HFFc6 (cell line): ENCODE measurements at regions not wholly inside any gene's neighbourhood (a gene's known extent, or its start where the extent isn't known, plus 50 kb on each side); places are given as distances from the start of the nearest gene placed in this dataset.

Experiments
- DNase-seq: peaks from one replicate; pipeline ENCODE4 v3.0.0-alpha.2; 2018
- H3K27ac Mint-ChIP-seq: 2 replicates; pipeline ENCODE4 v1.8.0; 2020; ENCODE audit warnings: mild to moderate bottlenecking, mixed read lengths
- H3K27me3 Mint-ChIP-seq: 2 replicates; pipeline ENCODE4 v1.8.0; 2021; ENCODE audit warnings: mild to moderate bottlenecking, moderate library complexity, mixed read lengths; ENCODE audit not compliant: insufficient read depth
- H3K36me3 Mint-ChIP-seq: 2 replicates; pipeline ENCODE4 v1.8.0; 2021; ENCODE audit warnings: low read depth, mixed read lengths
- H3K4me1 Mint-ChIP-seq: 2 replicates; pipeline ENCODE4 v1.8.0; 2020; ENCODE audit warnings: low read depth, mixed read lengths
- H3K4me3 Mint-ChIP-seq: 2 replicates; pipeline ENCODE4 v1.8.0; 2020; ENCODE audit warnings: mild to moderate bottlenecking, moderate library complexity, mixed read lengths
- H3K9me3 Mint-ChIP-seq: 2 replicates; pipeline ENCODE4 v1.8.0; 2020; ENCODE audit warnings: mild to moderate bottlenecking, mixed read lengths
- TF ChIP-seq, protein P1 (sequence below): fragments of 200-600 bp; sonication (generic); IDR thresholded peaks from 2 replicates; pipeline ENCODE4 v1.5.0; 2021; ENCODE audit warnings: antibody characterized with exemption, mild to moderate bottlenecking

DNA sequence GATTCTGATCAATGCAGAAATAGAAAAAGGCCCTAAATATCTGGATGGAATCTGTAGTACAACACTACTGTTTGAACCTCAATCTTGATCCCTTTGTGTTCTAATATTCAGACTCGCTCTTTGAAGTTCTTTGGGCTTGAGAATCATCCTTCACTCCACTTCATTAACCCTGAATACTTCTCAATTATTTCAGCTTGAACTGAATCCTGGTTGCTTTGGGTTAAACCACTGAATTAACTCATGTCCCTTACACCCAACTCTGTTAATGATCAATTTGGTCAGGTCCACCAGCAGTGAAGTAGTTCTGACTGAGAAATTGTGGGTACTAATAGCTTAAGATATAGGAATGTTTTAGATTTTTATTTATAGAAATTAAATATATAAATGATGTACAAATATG lies 1707.2 kb upstream of the ACO1 start:
- H3K4me1 Mint-ChIP-seq: no peaks in the 10 kb centered on the region
- no peaks in the 10 kb centered on the region for H3K36me3 Mint-ChIP-seq
- no peak for DNase-seq
- H3K9me3 Mint-ChIP-seq: peaks cover 12% of the 10 kb centered on the region
- no peak overlapping the region for H3K4me3 Mint-ChIP-seq
- TF ChIP-seq, protein P1, sequence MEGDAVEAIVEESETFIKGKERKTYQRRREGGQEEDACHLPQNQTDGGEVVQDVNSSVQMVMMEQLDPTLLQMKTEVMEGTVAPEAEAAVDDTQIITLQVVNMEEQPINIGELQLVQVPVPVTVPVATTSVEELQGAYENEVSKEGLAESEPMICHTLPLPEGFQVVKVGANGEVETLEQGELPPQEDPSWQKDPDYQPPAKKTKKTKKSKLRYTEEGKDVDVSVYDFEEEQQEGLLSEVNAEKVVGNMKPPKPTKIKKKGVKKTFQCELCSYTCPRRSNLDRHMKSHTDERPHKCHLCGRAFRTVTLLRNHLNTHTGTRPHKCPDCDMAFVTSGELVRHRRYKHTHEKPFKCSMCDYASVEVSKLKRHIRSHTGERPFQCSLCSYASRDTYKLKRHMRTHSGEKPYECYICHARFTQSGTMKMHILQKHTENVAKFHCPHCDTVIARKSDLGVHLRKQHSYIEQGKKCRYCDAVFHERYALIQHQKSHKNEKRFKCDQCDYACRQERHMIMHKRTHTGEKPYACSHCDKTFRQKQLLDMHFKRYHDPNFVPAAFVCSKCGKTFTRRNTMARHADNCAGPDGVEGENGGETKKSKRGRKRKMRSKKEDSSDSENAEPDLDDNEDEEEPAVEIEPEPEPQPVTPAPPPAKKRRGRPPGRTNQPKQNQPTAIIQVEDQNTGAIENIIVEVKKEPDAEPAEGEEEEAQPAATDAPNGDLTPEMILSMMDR: no peak
- no peak overlapping the region for H3K27ac Mint-ChIP-seq
- no peaks in the 10 kb centered on the region for H3K27me3 Mint-ChIP-seq

DNA sequence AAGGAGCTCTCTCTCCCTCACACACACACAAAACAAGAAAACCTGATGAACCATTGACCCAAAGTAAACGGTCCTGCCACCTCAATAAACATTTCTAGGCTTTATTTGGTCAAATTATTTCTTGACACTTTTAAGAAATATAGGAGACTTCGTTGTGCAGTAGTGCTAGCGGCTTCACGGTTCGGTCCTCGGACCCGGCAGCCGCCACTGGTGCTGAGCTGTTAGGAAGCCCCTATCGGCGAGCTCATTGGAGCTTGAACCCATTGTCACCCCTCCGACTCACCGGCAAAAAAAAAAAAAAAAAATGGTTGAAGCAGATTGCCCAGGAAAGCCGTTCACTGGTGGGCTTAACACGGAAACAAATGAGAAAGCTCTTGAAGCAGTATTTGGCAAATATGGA lies 1695.6 kb upstream of the ACO1 start:
- Mint-ChIP-seq H3K4me3 (no peak overlapping the region), H3K27me3 (no peaks in the 10 kb centered on the region), H3K4me1 (no peaks in the 10 kb centered on the region), H3K27ac (no peak overlapping the region), H3K9me3 (peaks cover 44% of the 10 kb centered on the region), H3K36me3 (no peaks in the 10 kb centered on the region)
- TF ChIP-seq, protein P1: no peak
- DNase-seq: no peak

DNA sequence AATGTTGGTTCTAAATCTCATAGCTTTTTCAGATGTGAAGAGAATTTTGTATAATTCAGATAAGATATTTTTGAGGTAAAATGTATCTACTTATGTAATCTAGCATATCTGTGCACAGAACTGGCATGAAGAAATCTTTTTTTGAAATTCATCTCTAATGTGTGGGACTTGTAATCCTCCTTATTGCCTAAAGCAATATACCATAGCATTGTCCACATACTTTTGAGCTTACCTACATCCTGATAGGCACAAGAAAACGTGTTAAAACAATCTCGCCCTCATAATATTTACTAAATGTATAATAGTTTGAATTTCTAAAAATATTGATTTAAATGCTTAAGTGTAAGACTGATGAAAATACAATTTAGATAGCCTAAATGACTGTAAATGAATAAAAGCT lies 1686.5 kb upstream of the ACO1 start:
- H3K9me3 Mint-ChIP-seq: peaks cover 16% of the 10 kb centered on the region
- no peak for DNase-seq
- TF ChIP-seq, protein P1: no peak
- no peak overlapping the region for H3K27ac Mint-ChIP-seq
- H3K4me3 Mint-ChIP-seq: no peak overlapping the region
- no peaks in the 10 kb centered on the region; the same call in 1 of the 2 replicates for H3K36me3 Mint-ChIP-seq
- H3K27me3 Mint-ChIP-seq: no peaks in the 10 kb centered on the region
- no peaks in the 10 kb centered on the region for H3K4me1 Mint-ChIP-seq

DNA sequence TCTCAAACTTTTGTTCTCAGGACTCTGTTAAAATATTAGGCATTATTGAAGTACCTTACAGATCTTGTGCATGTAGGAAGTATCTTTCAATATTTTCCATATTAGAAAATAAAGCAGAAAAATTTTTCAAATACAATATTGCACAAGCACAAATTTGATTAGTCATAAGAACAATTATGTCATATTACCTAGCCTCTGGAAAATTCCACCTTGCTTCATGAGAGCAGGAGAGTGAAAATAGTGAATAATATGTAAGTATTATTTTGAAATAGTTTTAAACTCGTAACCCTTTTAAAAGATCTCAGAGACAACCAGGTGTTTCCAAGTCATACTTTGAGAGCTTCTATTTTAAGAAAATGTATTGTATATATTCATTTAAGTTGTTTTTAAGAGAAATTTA lies 1672.9 kb upstream of the ACO1 start:
- no peaks in the 10 kb centered on the region for H3K4me1 Mint-ChIP-seq
- TF ChIP-seq, protein P1: no peak

DNA sequence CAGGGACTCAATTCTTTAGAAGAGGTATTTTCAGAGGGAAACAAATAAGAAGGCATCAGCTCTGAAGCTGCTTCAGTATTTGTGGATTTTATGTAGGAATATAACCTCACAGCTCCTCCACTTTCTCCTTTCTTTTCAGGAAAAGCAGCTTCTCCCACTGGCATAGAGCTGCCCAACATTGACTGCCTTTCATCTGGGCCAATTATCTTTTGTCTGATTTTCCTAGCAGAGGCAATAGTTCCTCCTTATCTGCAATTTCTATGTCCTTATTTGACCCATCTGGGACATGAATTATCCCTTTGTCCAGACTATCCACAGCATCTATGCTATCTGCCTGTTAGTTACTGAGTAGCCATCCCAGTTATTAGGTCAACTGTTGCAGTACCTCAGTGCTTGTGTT lies 1671.2 kb upstream of the ACO1 start:
- Mint-ChIP-seq H3K27me3 (no peaks in the 10 kb centered on the region), H3K27ac (no peak overlapping the region)
- DNase-seq: no peak

More for the DNA sequence above, 1672.9 kb upstream of the ACO1 start:
- H3K27me3 Mint-ChIP-seq: no peaks in the 10 kb centered on the region
- H3K9me3 Mint-ChIP-seq: peaks cover 3% of the 10 kb centered on the region
- H3K4me3 Mint-ChIP-seq: no peak overlapping the region
- no peak overlapping the region for H3K27ac Mint-ChIP-seq
- DNase-seq: no peak
- H3K36me3 Mint-ChIP-seq: no peaks in the 10 kb centered on the region

More for the DNA sequence above, 1671.2 kb upstream of the ACO1 start:
- Mint-ChIP-seq H3K4me1 (no peaks in the 10 kb centered on the region), H3K9me3 (peaks cover 6% of the 10 kb centered on the region), H3K4me3 (no peak overlapping the region), H3K36me3 (no peaks in the 10 kb centered on the region)
- TF ChIP-seq, protein P1: no peak
